ENCODE measurements at regions not wholly inside any gene's neighbourhood (a gene's known extent, or its start where the extent isn't known, plus 50 kb on each side); places are given as distances from the start of the nearest gene placed in this dataset.

DNA sequence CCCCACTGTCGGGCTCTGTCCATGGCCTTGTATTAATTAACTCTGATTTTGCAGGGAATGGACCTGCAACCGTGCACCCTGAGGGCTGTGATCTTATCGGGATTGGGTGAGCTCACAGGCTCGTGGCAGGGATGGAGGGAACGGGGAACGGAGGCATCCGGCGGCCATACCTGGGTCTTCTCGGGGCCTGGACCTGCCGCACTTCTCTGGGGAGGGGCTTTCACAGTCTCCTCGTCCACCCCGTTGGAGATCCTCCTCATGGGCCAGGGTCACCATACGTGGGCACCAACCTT lies 57.5 kb upstream of the SHH start:
- WGBS (ENCODE audit: low lambda C conversion rate): 0% methylated on average over 3 of the region's 13 CpGs
- no peak overlapping the region for H3K9ac ChIP-seq (ENCODE audit: insufficient read depth, low read depth, low read length)
- no peak for FAIRE-seq
- BruUV-seq (replicated peaks): no TSS peak
- TF ChIP-seq ZNF572 (CRISPR knock-in tag; IDR thresholded peaks at IDR 0.05) (no peak), ZNF775 (CRISPR knock-in tag; IDR thresholded peaks at IDR 0.05; ENCODE audit: borderline replicate concordance) (no peak), POLR2AphosphoS2 (IDR thresholded peaks at IDR 0.05; ENCODE audit: low read depth, low read length) (no peak), CAMTA2 (CRISPR knock-in tag; IDR thresholded peaks at IDR 0.05; ENCODE audit: borderline replicate concordance) (no peak), ZNF792 (CRISPR knock-in tag; IDR thresholded peaks at IDR 0.05) (no peak)
- TF ChIP-seq, protein P1, sequence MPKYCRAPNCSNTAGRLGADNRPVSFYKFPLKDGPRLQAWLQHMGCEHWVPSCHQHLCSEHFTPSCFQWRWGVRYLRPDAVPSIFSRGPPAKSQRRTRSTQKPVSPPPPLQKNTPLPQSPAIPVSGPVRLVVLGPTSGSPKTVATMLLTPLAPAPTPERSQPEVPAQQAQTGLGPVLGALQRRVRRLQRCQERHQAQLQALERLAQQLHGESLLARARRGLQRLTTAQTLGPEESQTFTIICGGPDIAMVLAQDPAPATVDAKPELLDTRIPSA (CRISPR knock-in tag; IDR thresholded peaks at IDR 0.05; ENCODE audit: borderline replicate concordance): no peak
- TF ChIP-seq, protein P2, sequence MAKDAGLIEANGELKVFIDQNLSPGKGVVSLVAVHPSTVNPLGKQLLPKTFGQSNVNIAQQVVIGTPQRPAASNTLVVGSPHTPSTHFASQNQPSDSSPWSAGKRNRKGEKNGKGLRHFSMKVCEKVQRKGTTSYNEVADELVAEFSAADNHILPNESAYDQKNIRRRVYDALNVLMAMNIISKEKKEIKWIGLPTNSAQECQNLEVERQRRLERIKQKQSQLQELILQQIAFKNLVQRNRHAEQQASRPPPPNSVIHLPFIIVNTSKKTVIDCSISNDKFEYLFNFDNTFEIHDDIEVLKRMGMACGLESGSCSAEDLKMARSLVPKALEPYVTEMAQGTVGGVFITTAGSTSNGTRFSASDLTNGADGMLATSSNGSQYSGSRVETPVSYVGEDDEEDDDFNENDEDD (CRISPR knock-in tag; IDR thresholded peaks at IDR 0.05; ENCODE audit: borderline replicate concordance): no peak
- TF ChIP-seq, protein P3, sequence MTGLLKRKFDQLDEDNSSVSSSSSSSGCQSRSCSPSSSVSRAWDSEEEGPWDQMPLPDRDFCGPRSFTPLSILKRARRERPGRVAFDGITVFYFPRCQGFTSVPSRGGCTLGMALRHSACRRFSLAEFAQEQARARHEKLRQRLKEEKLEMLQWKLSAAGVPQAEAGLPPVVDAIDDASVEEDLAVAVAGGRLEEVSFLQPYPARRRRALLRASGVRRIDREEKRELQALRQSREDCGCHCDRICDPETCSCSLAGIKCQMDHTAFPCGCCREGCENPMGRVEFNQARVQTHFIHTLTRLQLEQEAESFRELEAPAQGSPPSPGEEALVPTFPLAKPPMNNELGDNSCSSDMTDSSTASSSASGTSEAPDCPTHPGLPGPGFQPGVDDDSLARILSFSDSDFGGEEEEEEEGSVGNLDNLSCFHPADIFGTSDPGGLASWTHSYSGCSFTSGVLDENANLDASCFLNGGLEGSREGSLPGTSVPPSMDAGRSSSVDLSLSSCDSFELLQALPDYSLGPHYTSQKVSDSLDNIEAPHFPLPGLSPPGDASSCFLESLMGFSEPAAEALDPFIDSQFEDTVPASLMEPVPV (CRISPR knock-in tag; IDR thresholded peaks at IDR 0.05): no peak
- TF ChIP-seq, protein P4, sequence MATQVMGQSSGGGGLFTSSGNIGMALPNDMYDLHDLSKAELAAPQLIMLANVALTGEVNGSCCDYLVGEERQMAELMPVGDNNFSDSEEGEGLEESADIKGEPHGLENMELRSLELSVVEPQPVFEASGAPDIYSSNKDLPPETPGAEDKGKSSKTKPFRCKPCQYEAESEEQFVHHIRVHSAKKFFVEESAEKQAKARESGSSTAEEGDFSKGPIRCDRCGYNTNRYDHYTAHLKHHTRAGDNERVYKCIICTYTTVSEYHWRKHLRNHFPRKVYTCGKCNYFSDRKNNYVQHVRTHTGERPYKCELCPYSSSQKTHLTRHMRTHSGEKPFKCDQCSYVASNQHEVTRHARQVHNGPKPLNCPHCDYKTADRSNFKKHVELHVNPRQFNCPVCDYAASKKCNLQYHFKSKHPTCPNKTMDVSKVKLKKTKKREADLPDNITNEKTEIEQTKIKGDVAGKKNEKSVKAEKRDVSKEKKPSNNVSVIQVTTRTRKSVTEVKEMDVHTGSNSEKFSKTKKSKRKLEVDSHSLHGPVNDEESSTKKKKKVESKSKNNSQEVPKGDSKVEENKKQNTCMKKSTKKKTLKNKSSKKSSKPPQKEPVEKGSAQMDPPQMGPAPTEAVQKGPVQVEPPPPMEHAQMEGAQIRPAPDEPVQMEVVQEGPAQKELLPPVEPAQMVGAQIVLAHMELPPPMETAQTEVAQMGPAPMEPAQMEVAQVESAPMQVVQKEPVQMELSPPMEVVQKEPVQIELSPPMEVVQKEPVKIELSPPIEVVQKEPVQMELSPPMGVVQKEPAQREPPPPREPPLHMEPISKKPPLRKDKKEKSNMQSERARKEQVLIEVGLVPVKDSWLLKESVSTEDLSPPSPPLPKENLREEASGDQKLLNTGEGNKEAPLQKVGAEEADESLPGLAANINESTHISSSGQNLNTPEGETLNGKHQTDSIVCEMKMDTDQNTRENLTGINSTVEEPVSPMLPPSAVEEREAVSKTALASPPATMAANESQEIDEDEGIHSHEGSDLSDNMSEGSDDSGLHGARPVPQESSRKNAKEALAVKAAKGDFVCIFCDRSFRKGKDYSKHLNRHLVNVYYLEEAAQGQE (IDR thresholded peaks at IDR 0.05; ENCODE audit: borderline replicate concordance in 1 of 2, low read depth in 1 of 2, low read length in 2 of 2): no peak
- TF ChIP-seq, protein P5, sequence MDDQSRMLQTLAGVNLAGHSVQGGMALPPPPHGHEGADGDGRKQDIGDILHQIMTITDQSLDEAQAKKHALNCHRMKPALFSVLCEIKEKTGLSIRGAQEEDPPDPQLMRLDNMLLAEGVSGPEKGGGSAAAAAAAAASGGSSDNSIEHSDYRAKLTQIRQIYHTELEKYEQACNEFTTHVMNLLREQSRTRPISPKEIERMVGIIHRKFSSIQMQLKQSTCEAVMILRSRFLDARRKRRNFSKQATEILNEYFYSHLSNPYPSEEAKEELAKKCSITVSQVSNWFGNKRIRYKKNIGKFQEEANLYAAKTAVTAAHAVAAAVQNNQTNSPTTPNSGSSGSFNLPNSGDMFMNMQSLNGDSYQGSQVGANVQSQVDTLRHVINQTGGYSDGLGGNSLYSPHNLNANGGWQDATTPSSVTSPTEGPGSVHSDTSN (CRISPR knock-in tag; IDR thresholded peaks at IDR 0.05; ENCODE audit: borderline replicate concordance): no peak
- ChIA-PET POLR2A (no interaction called here), CTCF (ENCODE audit: low intra/inter-chr PET ratio, low total read pairs) (no interaction called here)
- no peak for ATAC-seq
- no peaks in the 10 kb centered on the region for H3K79me2 ChIP-seq (ENCODE audit: insufficient read depth, low read length)
- DNase-seq (ENCODE audit: low spot score): no peak
- H3K27me3 ChIP-seq (ENCODE audit: control insufficient read depth in 1 of 2, insufficient read depth in 2 of 2, low read length in 2 of 2): peaks cover 14 to 56% of the 10 kb centered on the region in 2 experiments
- no peaks in the 10 kb centered on the region for H3K4me1 ChIP-seq (ENCODE audit: insufficient read depth, low read length)
- no peaks in the 10 kb centered on the region for H3K36me3 ChIP-seq (replicated peaks in 1 of 2; ENCODE audit: control insufficient read depth in 1 of 2, insufficient read depth in 2 of 2, low read length in 2 of 2)
- in situ Hi-C loops (cut with HindIII; ENCODE audit: extremely low pct_ligation_motif_present, low pct_unique_long_range_greater_than_20kb): no loop called here
- no peak overlapping the region for H3K4me2 ChIP-seq (ENCODE audit: low read depth, low read length)
- no peaks in the 10 kb centered on the region; the same call in 1 of the 2 replicates for H4K20me1 ChIP-seq (ENCODE audit: insufficient read depth, low read length)
- H3K4me3 ChIP-seq (replicated peaks in 1 of 3; ENCODE audit: insufficient read depth in 1 of 3, low read depth in 2 of 3, low read length in 3 of 3): no peak overlapping the region
- intact Hi-C loops (cut with micrococcal nuclease; ENCODE audit: unreplicated experiment): no loop called here
- no peak overlapping the region for H3K27ac ChIP-seq (ENCODE audit: extremely low read length, insufficient read depth, low read length)
- H3K9me3 ChIP-seq (ENCODE audit: low read length): no peaks in the 10 kb centered on the region
- H2AFZ ChIP-seq (ENCODE audit: low read length): no peak overlapping the region

Data from HepG2 (cell line).